GM18858 (cell line): ENCODE measurements at regions not wholly inside any gene's neighbourhood (a gene's known extent, or its start where the extent isn't known, plus 50 kb on each side); places are given as distances from the start of the nearest gene placed in this dataset.
A peak's percentile ranks its signal among the peaks of the same experiment; 100 is the strongest.

Experiments
- ATAC-seq: cut with Tn5 transposase; IDR thresholded peaks from one replicate; pipeline ENCODE4 v1.9.1; 2021; ENCODE audit not compliant: unreplicated experiment

GRCh38 chr5:164359260-164360255, 854.1 kb downstream of the MAT2B start:
- peak; percentile 11 for ATAC-seq

GRCh38 chr5:164360589-164360988, 855.2 kb downstream of the MAT2B start:
- no peak for ATAC-seq

- no peak for ATAC-seq
Measured at GRCh38 chr5:164361986-164362385, 856.6 kb downstream of the MAT2B start.

- ATAC-seq: no peak
Measured at GRCh38 chr5:164362835-164363234, 857.4 kb downstream of the MAT2B start.

GRCh38 chr5:164364237-164365208, 859.1 kb downstream of the MAT2B start:
- no peak for ATAC-seq

GRCh38 chr5:164370841-164371240, 865.4 kb downstream of the MAT2B start:
- ATAC-seq: no peak

- ATAC-seq: no peak
Measured at GRCh38 chr5:164372892-164373291, 867.5 kb downstream of the MAT2B start.

GRCh38 chr5:164373876-164374275, 868.5 kb downstream of the MAT2B start:
- no peak for ATAC-seq

- no peak for ATAC-seq
Measured at GRCh38 chr5:164375051-164375450, 869.6 kb downstream of the MAT2B start.

GRCh38 chr5:164376843-164377242, 871.4 kb downstream of the MAT2B start:
- no peak for ATAC-seq

GRCh38 chr5:164377746-164378145, 872.3 kb downstream of the MAT2B start:
- no peak for ATAC-seq

- ATAC-seq: no peak
Measured at GRCh38 chr5:164383662-164384061, 878.2 kb downstream of the MAT2B start.

- ATAC-seq: no peak
Measured at GRCh38 chr5:164392531-164392930, 887.1 kb downstream of the MAT2B start.

GRCh38 chr5:164394686-164395194, 889.3 kb downstream of the MAT2B start:
- no peak for ATAC-seq

GRCh38 chr5:164412531-164412930, 907.1 kb downstream of the MAT2B start:
- ATAC-seq: no peak

GRCh38 chr5:164420161-164420560, 914.7 kb downstream of the MAT2B start:
- no peak for ATAC-seq

GRCh38 chr5:164422400-164422799, 917.0 kb downstream of the MAT2B start:
- no peak for ATAC-seq

GRCh38 chr5:164431634-164432304, 926.4 kb downstream of the MAT2B start:
- no peak for ATAC-seq

GRCh38 chr5:164433106-164433870, 927.9 kb downstream of the MAT2B start:
- ATAC-seq: no peak

GRCh38 chr5:164435576-164435975, 930.2 kb downstream of the MAT2B start:
- ATAC-seq: no peak
